Astrocyte (in vitro differentiated cells and primary cell): ENCODE measurements at regions not wholly inside any gene's neighbourhood (a gene's known extent, or its start where the extent isn't known, plus 50 kb on each side); places are given as distances from the start of the nearest gene placed in this dataset.

ENCODE experiments used
- CTCF ChIP-seq: IDR thresholded peaks from 2 replicates; pipeline ENCODE4 v1.5.1; 2011; ENCODE audit warnings: low read depth, mild to moderate bottlenecking, inconsistent platforms, low read length, moderate library complexity; ENCODE audit not compliant: insufficient read depth
- EZH2 ChIP-seq: IDR thresholded peaks from 2 replicates; pipeline ENCODE4 v1.6.1; 2012; ENCODE audit warnings: mild to moderate bottlenecking, low read length, inconsistent platforms; ENCODE audit not compliant: insufficient read depth

DNA sequence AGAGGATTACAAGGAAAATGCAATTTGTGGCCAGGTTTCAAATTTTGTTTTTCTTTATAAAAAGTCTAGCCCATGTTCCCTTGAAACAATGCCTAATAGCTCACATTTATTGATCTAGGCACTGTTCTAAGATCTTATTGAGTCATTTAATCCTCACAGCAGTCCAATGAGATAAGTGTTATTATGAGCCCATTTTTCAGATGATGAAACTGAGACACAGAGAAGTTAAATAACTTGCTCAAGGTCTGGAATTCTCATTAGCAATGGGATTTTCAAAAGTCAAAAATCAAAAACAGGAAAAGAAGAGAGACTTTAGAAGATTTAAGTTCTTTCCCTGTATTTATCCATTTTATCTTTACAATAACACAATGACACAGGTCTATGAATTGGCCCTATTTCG lies 90.0 kb upstream of the COL6A5 start:
- no peak for TF ChIP-seq EZH2
- no peak for TF ChIP-seq CTCF
